ENCODE measurements at regions not wholly inside any gene's neighbourhood (a gene's known extent, or its start where the extent isn't known, plus 50 kb on each side); places are given as distances from the start of the nearest gene placed in this dataset.
"Not testable (repeated sequence)": the region's sequence is repeated elsewhere in the genome, so short reads cannot be mapped to it uniquely, and the experiment has no call there.

DNA sequence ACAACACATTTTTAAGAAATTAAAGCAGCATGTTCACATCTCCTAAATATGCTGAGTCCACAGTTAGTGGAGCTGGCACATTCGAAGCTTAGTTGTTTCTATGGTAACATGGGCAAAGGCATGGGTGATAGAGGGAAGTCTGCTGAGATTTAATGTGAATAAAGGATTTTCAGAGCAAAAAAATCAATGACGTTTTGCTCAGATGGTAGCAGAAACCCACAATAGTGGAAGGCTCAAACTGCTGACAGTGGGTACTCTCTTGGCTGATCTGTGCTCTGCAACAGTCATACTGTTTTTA lies 795.1 kb upstream of the ARPP21 start:
- no peak for DNase-seq

DNA sequence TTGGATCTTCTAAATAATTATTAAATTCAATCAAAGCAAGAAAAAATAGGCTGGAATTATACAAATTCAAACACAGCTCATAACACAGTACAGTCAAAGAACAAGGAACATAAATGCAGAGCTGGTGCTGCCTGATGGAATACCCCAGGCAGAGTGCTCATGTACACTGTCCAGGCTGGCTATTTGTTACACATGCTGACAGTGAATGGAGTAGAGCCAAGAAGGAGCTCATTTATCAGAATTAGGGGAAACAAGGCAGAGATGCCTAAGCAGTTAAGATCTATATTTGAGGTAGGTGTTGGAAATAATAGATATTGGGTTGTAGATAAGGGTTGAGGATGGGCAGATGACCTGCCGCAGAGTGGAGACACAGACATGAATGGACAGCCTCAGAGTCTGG lies 788.2 kb upstream of the ARPP21 start:
- DNase-seq: no peak

DNA sequence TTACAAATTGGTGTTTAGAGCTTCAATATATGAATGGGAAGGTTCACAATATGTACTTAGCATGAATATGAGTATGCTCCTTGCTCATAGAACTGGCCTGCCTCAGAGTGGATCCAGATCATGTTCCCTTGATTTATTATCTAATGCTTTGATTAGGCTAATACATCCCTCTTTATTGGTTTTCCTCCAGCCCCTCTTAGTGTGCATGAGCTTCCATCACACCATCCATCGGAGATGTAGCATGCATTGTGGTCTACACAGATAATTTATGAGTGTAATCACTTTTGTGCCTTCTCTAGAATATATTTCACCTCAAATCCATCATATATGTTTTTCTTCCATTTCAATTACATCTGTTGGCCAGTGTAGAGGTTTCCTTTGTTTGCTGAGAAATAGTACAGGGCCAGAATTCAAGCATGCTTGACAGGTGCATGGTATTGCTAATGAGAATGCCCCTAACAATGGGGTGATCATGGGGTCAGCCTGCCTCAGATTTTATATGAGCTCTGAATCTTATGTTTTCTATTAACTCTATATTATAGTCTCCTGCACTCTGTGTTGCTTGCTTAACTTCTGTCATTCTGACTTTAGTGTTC lies 786.4 kb upstream of the ARPP21 start:
- DNase-seq: no peak

DNA sequence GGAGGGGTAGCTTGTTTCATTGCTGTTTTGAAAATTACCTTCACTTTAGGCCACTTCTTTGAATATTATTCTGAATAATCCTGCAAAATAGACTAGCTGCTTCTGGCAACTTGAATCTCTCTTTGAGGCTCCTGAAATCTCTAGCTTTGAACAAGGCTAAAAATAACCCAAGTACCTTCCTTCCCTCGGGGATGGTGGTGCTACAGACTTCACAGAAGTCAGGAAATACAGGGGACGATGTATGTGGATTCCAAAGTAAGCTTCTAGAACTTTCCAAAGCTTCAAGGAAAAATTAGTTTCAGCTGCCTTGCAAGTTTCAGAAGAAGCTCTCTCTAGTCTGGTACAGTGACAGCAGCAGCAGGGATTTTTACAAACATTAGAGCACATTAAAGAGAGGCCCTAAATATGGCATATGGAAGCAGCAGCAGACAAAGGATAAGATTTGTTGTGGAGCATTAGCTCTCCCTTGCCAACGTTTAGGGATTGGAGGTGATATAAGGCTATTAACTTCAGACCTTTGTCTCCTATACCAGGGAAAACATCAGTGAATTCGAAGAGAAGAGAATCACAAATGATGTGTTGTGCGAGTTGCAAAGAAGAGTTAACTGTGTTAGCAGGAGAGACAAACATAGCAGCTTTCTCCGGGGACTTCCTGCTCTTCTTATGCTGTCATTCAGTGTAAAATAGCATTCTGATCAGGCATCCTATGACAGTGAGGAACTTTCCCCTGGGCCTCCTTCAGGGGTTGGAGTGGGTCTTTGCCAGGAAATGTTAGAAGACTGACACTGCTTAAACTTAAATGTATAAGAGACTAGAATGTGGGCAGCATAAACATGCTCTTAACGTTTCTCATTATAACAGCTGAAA lies 783.0 kb upstream of the ARPP21 start:
- DNase-seq: no peak

DNA sequence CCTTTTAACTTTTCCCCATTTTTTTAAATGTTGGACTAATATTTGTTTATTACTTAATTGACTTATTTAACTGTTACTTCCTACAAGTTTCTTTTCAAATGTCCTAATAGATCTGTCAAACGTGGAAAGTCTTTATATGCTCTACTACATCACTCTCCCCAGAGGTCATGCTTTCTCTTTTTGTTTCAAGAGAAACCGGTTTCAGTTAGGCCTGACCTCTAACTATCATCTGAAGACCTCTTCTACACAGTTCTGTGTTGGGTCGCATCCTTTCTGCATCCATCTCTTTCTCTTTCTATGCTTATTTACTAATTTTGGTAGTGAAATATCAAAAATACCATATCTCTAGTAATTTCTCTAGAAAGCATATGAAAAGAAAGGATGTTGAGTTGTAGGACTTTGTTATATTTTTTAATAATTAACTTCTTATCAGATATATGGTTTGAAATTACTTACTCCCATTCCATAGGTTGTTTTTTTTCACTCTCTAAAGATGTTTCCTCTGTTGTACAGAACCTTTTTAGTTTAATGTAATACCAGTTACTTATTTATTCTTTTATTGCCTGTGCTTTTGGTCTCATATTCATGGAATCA lies 781.2 kb upstream of the ARPP21 start:
- DNase-seq: no peak

DNA sequence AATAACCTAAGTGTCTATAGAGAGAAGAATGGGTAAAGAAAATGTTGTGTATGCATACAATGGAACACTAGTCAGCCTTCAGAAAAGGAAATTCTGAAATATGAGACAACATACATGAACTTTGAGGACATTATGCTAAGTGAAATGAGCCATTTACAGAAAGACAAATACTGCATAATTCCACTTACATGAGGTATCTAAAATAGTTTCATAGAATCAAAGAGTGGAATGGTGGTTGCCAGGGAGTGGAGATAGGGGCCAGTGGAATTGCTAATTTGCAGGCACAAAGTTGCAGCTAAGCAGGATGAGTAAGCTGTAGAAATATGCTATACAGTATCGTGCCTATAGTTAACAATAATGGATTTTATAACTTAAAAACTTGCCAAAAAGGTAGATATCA lies 779.6 kb upstream of the ARPP21 start:
- DNase-seq: no peak

DNA sequence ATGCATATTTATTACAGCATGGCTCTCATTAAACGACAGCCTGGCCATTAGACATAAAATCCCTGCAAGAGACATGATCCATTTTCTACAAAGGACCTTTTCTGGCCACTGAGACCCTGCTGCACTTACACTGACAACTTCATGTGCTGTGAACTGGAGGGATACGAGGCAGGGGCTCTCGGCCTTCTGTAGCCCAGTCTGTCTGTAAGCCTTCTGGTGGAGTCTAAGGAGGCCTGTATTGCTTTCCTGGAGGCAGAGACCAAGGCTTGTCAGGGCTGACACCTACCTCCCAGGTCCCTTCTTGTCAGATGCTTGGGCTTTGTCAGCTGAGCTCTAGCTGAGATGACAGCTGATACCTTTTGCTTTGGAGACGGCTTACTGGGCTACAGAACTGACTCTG lies 776.9 kb upstream of the ARPP21 start:
- no peak for DNase-seq

DNA sequence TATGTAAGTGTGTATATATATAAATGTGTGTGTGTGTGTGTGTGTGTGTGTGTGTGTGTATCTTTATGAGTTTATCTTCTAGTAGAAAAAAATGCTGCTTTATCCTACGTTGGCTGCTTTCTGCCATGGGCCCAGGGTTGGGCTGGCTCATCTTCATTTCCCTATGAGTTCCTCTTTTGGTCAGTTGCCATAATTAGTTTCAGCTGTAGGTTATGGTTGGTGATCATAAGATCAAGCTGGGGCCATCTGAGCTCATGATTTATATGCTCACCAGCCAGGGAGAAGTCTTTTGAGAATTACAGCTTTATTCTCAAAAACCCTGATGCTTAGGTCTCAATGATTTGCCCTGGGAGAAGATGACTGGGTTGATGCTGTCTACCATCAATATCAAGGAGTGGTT lies 775.8 kb upstream of the ARPP21 start:
- no peak for DNase-seq

DNA sequence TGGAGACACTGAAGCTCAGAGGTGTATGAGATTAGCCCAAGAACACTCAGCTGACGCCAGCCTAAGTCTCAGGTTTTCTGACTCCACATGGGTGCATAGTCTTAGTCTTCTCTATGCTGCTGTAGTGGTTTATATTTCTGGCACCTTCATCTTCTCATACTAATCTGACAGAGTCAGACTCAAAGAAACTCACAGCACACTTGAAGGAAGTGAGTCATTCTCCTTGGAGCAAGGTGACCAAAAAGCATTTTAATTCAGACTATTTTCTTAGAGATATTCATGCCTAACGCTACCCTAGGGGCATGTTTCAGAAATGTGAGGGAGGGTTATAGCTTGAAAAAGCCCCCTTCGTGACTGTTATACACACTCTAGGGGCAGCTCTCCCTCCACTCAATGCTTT lies 775.3 kb upstream of the ARPP21 start:
- no peak for DNase-seq

DNA sequence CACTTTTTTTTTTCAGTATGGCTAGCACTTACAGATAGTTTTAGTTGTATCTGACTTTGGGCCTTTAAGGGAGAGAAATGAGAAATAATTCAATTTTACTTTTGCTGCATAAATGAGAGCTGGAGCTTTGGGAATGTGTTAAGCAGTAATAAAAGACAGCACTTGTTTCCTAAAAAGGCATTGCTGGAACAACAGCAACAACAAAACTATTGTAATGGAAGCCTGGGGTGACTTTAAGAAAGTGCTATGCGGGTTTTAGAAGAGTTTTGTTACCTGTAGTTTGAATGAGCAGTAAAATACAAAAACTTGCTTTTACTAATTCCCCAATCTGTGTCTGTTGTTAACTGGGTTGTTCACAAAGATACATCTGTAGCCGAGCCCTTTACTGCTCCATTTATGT lies 774.0 kb upstream of the ARPP21 start:
- no peak for DNase-seq

DNA sequence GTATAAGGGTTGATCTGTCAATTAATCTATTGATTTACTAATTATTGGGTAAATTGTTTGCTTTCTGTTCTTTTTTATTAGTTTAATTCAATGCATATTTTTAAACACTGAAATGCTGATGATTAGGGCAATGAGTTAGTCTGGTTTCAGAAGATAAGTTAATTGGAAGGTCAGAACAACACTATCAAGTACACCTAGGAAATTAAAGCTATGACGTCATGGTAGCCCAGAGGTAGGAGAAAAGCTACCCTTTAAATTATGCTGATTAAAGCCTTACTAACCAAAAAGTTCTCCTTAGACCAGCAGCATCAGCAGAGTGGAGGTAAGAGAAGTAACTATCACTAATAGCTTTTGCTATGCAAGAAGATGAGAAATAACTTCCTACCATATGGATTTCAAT lies 770.4 kb upstream of the ARPP21 start:
- DNase-seq: no peak

DNA sequence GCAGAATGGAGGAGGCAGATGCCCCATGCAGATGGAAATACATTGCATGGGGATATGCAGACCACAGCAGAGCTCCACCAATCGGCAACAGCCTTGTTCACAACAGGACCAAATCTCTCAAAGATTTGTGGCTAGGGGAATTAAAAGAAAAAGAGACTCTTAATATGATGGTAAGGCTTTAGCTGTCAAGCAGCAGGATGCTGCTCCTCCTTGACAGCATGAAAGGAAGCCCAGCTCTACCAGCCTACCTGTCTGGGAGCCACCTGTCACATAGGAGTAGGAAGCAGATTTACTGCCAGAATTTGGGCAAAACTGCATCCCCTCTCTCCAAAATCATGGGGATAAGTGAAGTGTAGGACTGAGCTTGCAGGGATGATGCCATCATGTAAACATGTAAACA lies 769.6 kb upstream of the ARPP21 start:
- no peak for DNase-seq

DNA sequence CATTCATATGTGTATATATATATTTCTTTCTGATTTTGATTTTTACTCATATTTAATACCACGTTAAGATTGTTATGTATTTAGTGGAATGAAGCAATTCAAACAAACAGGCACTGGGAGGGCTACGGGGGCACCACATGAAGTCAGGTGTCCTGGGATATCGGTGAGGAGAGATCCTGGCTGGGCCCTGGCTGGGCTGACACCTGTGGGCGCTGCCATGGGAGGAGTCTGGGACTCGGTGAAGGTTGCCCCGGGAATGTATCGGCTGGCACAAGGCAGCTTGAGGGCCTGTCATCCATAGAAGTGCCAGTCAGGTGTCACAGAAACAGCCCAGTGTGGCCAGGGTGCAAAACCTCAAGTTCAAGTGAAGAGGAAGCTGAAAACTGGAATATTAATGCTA lies 766.9 kb upstream of the ARPP21 start:
- DNase-seq: no peak

DNA sequence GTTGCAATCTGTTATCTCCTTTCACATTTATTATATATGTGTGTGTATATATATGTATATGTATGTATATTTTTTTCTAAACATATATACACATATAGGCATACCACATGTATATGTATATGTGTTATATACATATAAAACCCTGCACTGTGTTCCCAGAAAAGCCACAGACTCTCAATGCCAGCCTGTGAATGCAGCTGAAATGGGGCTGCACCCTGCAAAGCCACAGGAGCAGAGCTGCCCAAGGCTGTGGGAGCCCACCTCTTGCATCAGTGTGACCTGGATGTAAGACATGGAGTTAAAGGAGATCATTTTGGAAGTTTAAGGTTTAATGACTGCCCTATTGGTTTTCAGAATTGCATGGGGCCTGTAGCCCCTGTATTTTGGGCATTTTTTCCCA lies 762.3 kb upstream of the ARPP21 start:
- DNase-seq: no peak

DNA sequence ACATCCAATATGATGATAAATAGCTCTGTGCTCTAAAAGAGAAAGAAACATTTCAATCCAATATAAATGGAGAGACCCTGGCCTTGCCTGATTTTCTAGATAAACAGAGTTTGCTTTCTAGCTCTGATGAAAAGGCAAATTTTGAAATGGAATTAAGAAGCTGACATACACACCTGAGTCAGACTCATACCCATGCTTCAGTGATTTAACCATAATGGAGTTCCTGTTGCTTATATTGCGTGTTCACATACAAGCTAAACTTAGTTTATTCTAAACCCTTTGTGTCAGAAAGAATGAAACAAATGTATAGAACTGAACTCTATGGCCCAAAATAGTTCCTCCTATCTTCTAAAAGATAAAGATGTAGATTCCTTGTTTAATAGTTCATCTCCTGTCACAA lies 760.8 kb upstream of the ARPP21 start:
- no peak for DNase-seq

DNA sequence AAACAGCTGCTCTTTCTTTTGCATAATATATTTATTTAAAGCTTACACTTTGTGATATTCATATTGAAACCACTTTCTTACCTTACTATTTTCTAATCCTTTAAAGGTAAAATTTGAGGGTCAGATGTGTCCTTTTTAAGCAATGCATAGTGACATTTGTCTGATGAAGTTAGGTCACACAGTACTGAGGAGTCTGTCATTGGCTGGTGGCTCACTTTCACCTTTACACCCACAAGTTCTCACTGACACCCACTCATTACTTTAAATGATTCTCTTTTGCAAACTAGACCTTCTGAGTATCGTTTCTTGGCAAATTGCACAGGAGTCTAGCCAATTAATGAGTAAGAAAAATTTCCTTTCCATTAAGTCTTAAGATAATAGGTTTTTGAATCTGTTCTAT lies 758.3 kb upstream of the ARPP21 start:
- DNase-seq: no peak

DNA sequence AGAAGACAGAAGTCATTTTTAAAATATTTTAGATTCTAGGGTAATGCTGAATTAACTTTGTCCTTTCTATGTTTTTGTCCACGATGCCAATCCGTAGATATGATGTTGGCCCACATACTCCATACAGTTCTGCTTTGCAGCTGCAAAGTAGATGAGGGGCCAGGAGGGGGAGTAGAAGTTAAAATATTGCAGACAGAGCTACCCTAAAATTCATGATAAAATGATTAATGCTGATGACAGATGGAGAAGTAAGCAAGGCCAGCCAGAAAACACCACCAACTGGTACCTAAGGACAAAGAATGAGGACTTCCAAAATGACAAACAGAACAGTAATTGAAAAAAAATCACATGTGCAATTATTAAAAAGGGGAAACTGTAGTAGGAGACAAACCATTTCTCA lies 756.6 kb upstream of the ARPP21 start:
- peak in 1 of 2 experiments; percentile 11 for DNase-seq

DNA sequence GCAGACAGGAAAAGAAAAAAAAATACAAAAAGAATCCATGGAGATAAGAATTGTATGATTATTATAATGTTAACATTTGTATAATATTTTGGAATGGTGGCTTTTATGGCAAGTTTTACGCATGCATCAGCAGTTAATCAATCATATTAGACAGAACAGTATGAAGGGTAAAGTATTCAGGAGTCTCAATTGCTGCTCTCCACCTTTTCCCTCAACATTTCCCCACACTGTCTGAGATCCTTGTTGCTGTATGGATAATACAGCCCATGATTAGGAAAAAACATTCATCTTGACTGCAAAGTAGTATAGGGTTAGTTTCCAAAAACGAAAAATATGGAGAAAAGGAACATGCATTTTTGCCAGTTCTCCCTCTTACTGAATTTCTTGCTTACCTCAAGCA lies 755.3 kb upstream of the ARPP21 start:
- no peak for DNase-seq

DNA sequence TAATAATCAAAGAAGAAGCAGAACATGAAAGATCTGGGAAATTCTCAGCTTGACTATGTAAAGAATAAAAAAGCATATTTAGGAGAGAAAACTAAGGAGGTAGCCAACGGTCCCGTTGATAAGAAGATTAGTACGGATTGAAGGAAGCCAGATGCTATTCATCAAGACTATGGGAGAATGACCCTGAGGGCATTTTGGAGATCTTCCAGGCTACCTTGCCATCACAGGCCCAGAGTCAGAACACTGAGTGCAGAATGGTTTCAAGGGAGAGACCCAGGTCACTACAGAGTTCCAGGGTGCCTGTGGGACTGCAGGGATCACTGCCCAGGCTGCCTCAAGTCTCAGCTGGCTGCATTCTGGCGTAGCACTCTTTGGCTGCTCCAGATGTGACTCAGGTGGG lies 752.9 kb upstream of the ARPP21 start:
- DNase-seq: no peak

DNA sequence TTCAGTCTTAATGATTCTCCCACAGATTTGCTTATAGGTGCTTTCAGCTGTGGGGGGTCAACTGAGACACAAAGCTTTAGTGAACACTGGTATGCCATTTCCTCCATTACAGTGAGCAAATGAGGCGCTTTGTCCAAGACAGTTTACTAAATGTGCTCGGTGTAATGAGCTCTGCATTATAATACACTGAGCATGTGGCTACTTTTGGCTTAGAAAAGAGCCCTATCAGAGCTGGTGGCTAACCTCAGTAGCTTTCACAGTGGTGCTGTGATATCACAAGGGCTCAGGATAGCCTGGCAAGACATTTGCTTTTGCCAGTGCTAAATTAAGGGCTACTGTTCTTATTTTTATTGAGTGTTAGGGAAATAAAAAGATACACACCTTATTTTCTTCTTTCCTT lies 749.7 kb upstream of the ARPP21 start:
- DNase-seq: no peak

DNA sequence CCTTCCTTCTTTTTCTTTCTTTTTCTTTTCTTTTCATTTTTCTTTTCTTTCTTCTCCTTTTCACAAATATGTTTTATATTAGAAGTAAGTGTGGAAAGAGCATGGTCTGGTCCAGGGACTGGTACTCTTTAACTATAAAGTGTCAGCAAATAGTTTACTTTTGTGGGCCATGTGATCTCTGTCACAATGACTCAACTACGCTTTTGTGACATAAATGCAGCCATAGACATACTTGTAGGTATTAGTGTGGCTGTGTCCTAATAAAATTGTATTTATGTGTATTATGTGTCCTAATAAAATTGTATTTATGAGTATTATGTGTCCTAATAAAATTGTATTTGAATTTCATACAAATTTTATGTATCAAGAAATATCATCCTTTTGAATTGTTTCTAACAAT lies 749.1 kb upstream of the ARPP21 start:
- no peak for DNase-seq

DNA sequence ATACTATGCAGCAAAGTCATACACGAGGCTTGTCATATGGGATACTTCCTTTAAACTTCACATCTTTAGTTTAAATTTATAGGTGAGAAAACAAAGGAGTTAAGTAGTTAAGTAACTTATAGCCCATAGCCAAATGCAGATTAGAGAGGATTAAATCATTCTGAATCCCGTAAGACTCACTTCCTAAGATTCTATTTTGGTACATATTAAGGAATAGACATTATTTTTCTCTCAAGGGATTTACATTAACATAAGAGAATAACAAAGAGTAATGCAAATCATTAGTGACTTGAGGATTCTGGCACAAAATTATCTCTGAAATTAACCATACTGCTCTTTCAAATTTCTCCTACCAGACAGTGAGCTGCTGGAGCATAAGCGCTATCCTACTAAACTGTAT lies 747.4 kb upstream of the ARPP21 start:
- no peak for DNase-seq

DNA sequence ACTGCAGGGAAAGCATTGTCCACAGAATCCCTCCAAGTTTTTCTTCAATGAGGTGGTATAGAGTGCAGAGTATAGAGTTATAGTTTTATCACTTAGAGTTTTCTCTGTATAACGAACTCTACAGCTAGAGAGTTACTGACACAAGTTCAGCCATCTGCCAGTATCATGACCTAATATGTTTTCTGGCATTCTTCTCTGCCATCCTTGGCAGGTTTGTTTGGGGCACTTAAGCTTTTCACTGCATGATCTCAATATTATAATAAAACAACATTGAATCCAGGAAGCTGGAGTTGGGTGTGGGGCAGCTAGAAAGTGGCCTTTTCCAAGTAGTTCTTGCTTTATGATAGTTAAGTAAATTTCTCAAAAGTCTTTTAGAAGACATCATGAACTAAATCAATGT lies 743.5 kb upstream of the ARPP21 start:
- no peak for DNase-seq

DNA sequence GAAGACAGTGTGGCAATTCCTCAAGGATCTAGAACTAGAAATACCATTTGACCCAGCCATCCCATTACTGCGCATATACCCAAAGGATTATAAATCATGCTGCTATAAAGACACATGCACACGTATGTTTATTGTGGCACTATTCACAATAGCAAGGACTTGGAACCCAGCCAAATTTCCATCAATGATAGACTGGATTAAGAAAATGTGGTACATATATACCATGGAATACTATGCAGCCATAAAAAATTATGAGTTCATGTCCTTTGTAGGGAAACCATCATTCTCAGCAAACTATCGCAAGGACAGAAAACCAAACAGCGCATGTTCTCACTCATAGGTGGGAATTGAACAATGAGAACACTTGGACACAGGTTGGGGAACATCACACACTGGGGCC lies 729.6 kb upstream of the ARPP21 start:
- not testable (repeated sequence) for DNase-seq

DNA sequence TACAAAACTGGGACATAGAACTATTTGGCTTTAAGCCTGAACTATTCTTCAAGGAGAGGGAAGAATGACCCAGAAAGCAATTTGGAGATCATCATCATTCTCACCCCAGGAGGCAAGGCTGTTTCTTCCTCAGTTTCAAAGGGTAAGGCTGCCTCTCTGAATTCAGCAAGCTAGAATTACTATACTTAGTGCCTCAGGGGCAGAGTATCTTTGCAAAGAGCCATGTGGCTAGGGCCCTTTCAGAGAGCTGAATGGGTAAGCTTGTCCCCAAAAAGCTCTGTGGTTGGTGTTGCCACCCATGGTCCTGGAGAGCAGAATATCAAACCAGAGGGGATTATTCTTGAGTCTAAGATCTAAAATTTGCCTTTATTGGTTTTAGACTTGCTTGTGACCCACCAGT lies 720.3 kb upstream of the ARPP21 start:
- DNase-seq: no peak

All from AML-193 (cell line).